PC-9 (cell line): ENCODE measurements at regions not wholly inside any gene's neighbourhood (a gene's known extent, or its start where the extent isn't known, plus 50 kb on each side); places are given as distances from the start of the nearest gene placed in this dataset.

Experiments used
- BruUV-seq: library from RNA; stranded (reverse); fragments of 400-500 nt; replicated peaks from 2 replicates; lab custom pipeline; 2021; lab: Mats Ljungman, UMichigan
- CTCF ChIA-PET: fragments of 300-600 bp; sonication (Branson Sonifier 250); formaldehyde crosslinking; loops from one replicate; lab custom pipeline; 2022; ENCODE audit warnings: antibody characterized with exemption; lab: Charles Lee
- POLR2A ChIA-PET: fragments of 300-600 bp; sonication (Branson Sonifier 250); formaldehyde crosslinking; loops from one replicate; lab custom pipeline; 2022; ENCODE audit warnings: antibody characterized with exemption; ENCODE audit not compliant: unreplicated experiment; lab: Charles Lee
- DNase-seq, 2 experiments: peaks; one replicate each; pipeline versions ENCODE4 v3.0.0 to v3.0.0-alpha.2; 2015 to 2022; ENCODE audit warnings: mixed read lengths in 1 of 2
- H2AFZ ChIP-seq: fragments of 200-600 bp; sonication (generic); 2 replicates; pipeline ENCODE4 v1.8.1; 2017; ENCODE audit warnings: antibody characterized with exemption
- H3F3A ChIP-seq: fragments of 200-600 bp; sonication (generic); 2 replicates; pipeline ENCODE4 v1.8.1; 2017; ENCODE audit warnings: antibody characterized with exemption, mild to moderate bottlenecking, low read depth; ENCODE audit not compliant: insufficient read depth
- H3K27ac ChIP-seq: fragments of 200-600 bp; sonication (generic); 2 replicates; pipeline ENCODE4 v1.6.1; 2016; ENCODE audit warnings: mixed run types
- H3K27me3 ChIP-seq: fragments of 200-600 bp; sonication (generic); 2 replicates; pipeline ENCODE4 v1.6.1; 2016; ENCODE audit warnings: low read depth, mixed run types; ENCODE audit not compliant: insufficient read depth
- H3K36me3 ChIP-seq: fragments of 200-600 bp; sonication (generic); 2 replicates; pipeline ENCODE4 v1.6.1; 2016; ENCODE audit warnings: low read depth, mixed run types
- H3K4me1 ChIP-seq: fragments of 200-600 bp; sonication (generic); replicated peaks from 2 replicates; pipeline ENCODE4 v1.6.1; 2016; ENCODE audit warnings: mixed run types; ENCODE audit not compliant: insufficient read depth
- H3K4me2 ChIP-seq: fragments of 200-600 bp; sonication (generic); 2 replicates; pipeline ENCODE4 v1.6.1; 2017; ENCODE audit warnings: mixed run types
- H3K4me3 ChIP-seq: fragments of 200-600 bp; sonication (generic); 2 replicates; pipeline ENCODE4 v1.6.1; 2016; ENCODE audit warnings: mixed run types
- H3K79me2 ChIP-seq: fragments of 200-600 bp; sonication (generic); 2 replicates; pipeline ENCODE4 v1.6.1; 2017; ENCODE audit warnings: low read depth, mixed run types
- H3K9me2 ChIP-seq: fragments of 200-600 bp; sonication (generic); 2 replicates; pipeline ENCODE4 v1.8.1; 2017; ENCODE audit warnings: mild to moderate bottlenecking; ENCODE audit not compliant: insufficient read depth
- H3K9me3 ChIP-seq: fragments of 200-600 bp; sonication (generic); 2 replicates; pipeline ENCODE4 v1.8.1; 2016; ENCODE audit warnings: low read depth; ENCODE audit not compliant: insufficient read depth
- H4K20me1 ChIP-seq: fragments of 200-600 bp; sonication (generic); 2 replicates; pipeline ENCODE4 v1.8.1; 2017; ENCODE audit not compliant: insufficient read depth
- CTCF ChIP-seq: fragments of 200-600 bp; sonication (generic); conservative IDR thresholded peaks from 2 replicates; pipeline ENCODE4 v1.6.1; 2017; ENCODE audit warnings: mixed run types, antibody characterized with exemption, mild to moderate bottlenecking, moderate library complexity
- EZH2 ChIP-seq: fragments of 200-600 bp; sonication (generic); IDR thresholded peaks from 2 replicates; pipeline ENCODE4 v1.8.0; 2017; ENCODE audit warnings: antibody characterized with exemption, low read depth
- intact Hi-C: fragments of 100-400 bp; cut with micrococcal nuclease; formaldehyde crosslinking; loops from one replicate; pipeline ENCODE4 v1.10.0; 2022; ENCODE audit not compliant: unreplicated experiment

- POLR2A ChIA-PET: no interaction called here
- TF ChIP-seq EZH2 (no peak), CTCF (no peak)
- H2AFZ ChIP-seq: no peak overlapping the region
- H3K4me1 ChIP-seq: no peaks in the 10 kb centered on the region
- no peaks in the 10 kb centered on the region for H3K36me3 ChIP-seq
- BruUV-seq: no TSS peak
- no peak overlapping the region for H3K4me2 ChIP-seq
- intact Hi-C loops: no loop called here
- no peaks in the 10 kb centered on the region for H4K20me1 ChIP-seq
- H3F3A ChIP-seq: no peaks in the 10 kb centered on the region
- H3K9me2 ChIP-seq: no peaks in the 10 kb centered on the region
- no peak overlapping the region for H3K4me3 ChIP-seq
- H3K9me3 ChIP-seq: no peaks in the 10 kb centered on the region
- no peak for DNase-seq
- no peaks in the 10 kb centered on the region for H3K27me3 ChIP-seq
- H3K27ac ChIP-seq: no peak overlapping the region
- CTCF ChIA-PET: no interaction called here
- H3K79me2 ChIP-seq: no peaks in the 10 kb centered on the region
These were observed 414.7 kb upstream of the NRP1 start for GRCh38 chr10:33749067-33749735.

GRCh38 chr10:33746836-33747268 is 412.4 kb upstream of the NRP1 start:
- intact Hi-C loops: no loop called here

GRCh38 chr10:33746186-33746585 is 411.7 kb upstream of the NRP1 start:
- POLR2A ChIA-PET: no interaction called here
- no peaks in the 10 kb centered on the region for H3K9me2 ChIP-seq

More at GRCh38 chr10:33746836-33747268, 412.4 kb upstream of the NRP1 start:
- Histone ChIP-seq H3F3A (no peaks in the 10 kb centered on the region), H3K4me3 (no peak overlapping the region), H2AFZ (no peak overlapping the region), H3K4me1 (no peaks in the 10 kb centered on the region), H3K4me2 (no peak overlapping the region), H3K27ac (no peak overlapping the region), H4K20me1 (no peaks in the 10 kb centered on the region), H3K36me3 (no peaks in the 10 kb centered on the region), H3K79me2 (no peaks in the 10 kb centered on the region), H3K9me3 (no peaks in the 10 kb centered on the region), H3K27me3 (no peaks in the 10 kb centered on the region), H3K9me2 (no peaks in the 10 kb centered on the region)
- no peak for TF ChIP-seq EZH2
- TF ChIP-seq CTCF: no peak
- BruUV-seq: no TSS peak
- CTCF ChIA-PET: interaction anchor here (0.6 kb wide), 1 partner anchor 553 kb away, joined by 3 read pairs; no protein-coding TSS in a partner anchor
- POLR2A ChIA-PET: no interaction called here
- no peak for DNase-seq

More at GRCh38 chr10:33746186-33746585, 411.7 kb upstream of the NRP1 start:
- Histone ChIP-seq H3K36me3 (no peaks in the 10 kb centered on the region), H3K4me3 (no peak overlapping the region), H3K9me3 (no peaks in the 10 kb centered on the region), H3F3A (no peaks in the 10 kb centered on the region), H3K79me2 (no peaks in the 10 kb centered on the region), H3K4me1 (no peaks in the 10 kb centered on the region), H4K20me1 (no peaks in the 10 kb centered on the region), H3K27ac (no peak overlapping the region), H2AFZ (no peak overlapping the region), H3K27me3 (no peaks in the 10 kb centered on the region), H3K4me2 (no peak overlapping the region)
- CTCF ChIA-PET: no interaction called here
- intact Hi-C loops: no loop called here
- TF ChIP-seq CTCF (no peak), EZH2 (no peak)
- BruUV-seq: no TSS peak
- no peak for DNase-seq
